GM12878 (cell line): ENCODE measurements at regions not wholly inside any gene's neighbourhood (a gene's known extent, or its start where the extent isn't known, plus 50 kb on each side); places are given as distances from the start of the nearest gene placed in this dataset.

Source experiments
- ATAC-seq: fragments of 200-7000 bp; cut with Tn5 transposase; 3 replicates; pipeline ENCODE4 v1.9.1; 2020; ENCODE audit warnings: mild to moderate bottlenecking, moderate library complexity
- BruUV-seq: library from RNA; stranded (reverse); fragments of 400-500 nt; replicated peaks from 2 replicates; lab custom pipeline; 2021; lab: Mats Ljungman, UMichigan
- CTCF ChIA-PET: fragments of 300-600 bp; sonication (Branson Sonifier 250); formaldehyde crosslinking; extraction: SDS; loops from one replicate; lab custom pipeline; 2021; ENCODE audit warnings: inconsistent platforms; lab: Yijun Ruan, JAX
- POLR2A ChIA-PET: fragments of 350-600 bp; formaldehyde crosslinking; extraction: SDS; loops from one replicate; lab custom pipeline; 2021; ENCODE audit warnings: inconsistent platforms; lab: Charles Lee
- RAD21 ChIA-PET: fragments of 300-600 bp; sonication (Branson Sonifier 250); formaldehyde crosslinking; loops from one replicate; lab custom pipeline; 2023; ENCODE audit warnings: antibody characterized with exemption; ENCODE audit not compliant: unreplicated experiment; lab: Charles Lee
- SMC1A ChIA-PET: fragments of 300-600 bp; sonication (Branson Sonifier 250); formaldehyde crosslinking; loops from one replicate; lab custom pipeline; 2023; ENCODE audit not compliant: unreplicated experiment, uncharacterized antibody; lab: Charles Lee
- DNase-seq: peaks from one replicate; pipeline ENCODE4 v3.0.0-alpha.2; 2011; ENCODE audit warnings: low read depth, low spot score
- FAIRE-seq: peaks from 3 replicates; lab custom pipeline; 2011; peaks lifted over from hg19 to GRCh38; lab: Jason Lieb, UNC
- H2AFZ ChIP-seq: 2 replicates; pipeline ENCODE4 v1.6.0; 2011; ENCODE audit warnings: low read depth, low read length, control low read depth; ENCODE audit not compliant: control insufficient read depth
- H3K27ac ChIP-seq: 2 replicates; pipeline ENCODE4 v1.5.1; 2011; ENCODE audit warnings: control low read depth; ENCODE audit not compliant: control insufficient read depth, insufficient read depth
- H3K27me3 ChIP-seq, 2 experiments: replicated peaks in 1 of 2; 2 replicates each; pipeline versions ENCODE4 v1.6.0 to v1.6.1; 2011; ENCODE audit warnings: low read length in 1 of 2; ENCODE audit not compliant: control insufficient read depth in 2 of 2, insufficient read depth in 2 of 2
- H3K36me3 ChIP-seq, 2 experiments: 2 replicates each; pipeline ENCODE4 v1.5.1; 2011; ENCODE audit warnings: low read length in 1 of 2; ENCODE audit not compliant: control insufficient read depth in 2 of 2, insufficient read depth in 2 of 2
- H3K4me1 ChIP-seq: 2 replicates; pipeline ENCODE4 v1.6.1; 2011; ENCODE audit warnings: mild to moderate bottlenecking, low read length, moderate library complexity, mixed read lengths; ENCODE audit not compliant: control insufficient read depth, insufficient read depth
- H3K4me2 ChIP-seq: 2 replicates; pipeline ENCODE4 v1.6.0; 2011; ENCODE audit warnings: control low read depth; ENCODE audit not compliant: control insufficient read depth, insufficient read depth
- H3K4me3 ChIP-seq: fragments of 200-600 bp; sonication (generic); 2 replicates; pipeline ENCODE4 v1.5.1; 2016
- H3K79me2 ChIP-seq: 2 replicates; pipeline ENCODE4 v1.6.0; 2011; ENCODE audit warnings: low read length; ENCODE audit not compliant: control insufficient read depth, insufficient read depth
- H3K9ac ChIP-seq: 2 replicates; pipeline ENCODE4 v1.8.0; 2011; ENCODE audit warnings: low read length, control low read depth, mixed read lengths; ENCODE audit not compliant: control insufficient read depth, insufficient read depth
- H3K9me3 ChIP-seq: replicated peaks from 3 replicates; pipeline ENCODE4 v1.5.1; 2011; ENCODE audit warnings: mild to moderate bottlenecking, low read length; ENCODE audit not compliant: control insufficient read depth, insufficient read depth
- H4K20me1 ChIP-seq: 2 replicates; pipeline ENCODE4 v1.6.0; 2011; ENCODE audit not compliant: control insufficient read depth, insufficient read depth
- DPF2 ChIP-seq: fragments of 450-650 bp; IDR thresholded peaks from 2 replicates; pipeline ENCODE4 v1.6.1; 2017; ENCODE audit warnings: mild to moderate bottlenecking
- IRF4 ChIP-seq: IDR thresholded peaks from 2 replicates; pipeline ENCODE4 v1.6.1; 2011; ENCODE audit warnings: low read depth, low read length
- MEF2B ChIP-seq: fragments of 450-650 bp; IDR thresholded peaks from 2 replicates; pipeline ENCODE4 v1.6.1; 2018; ENCODE audit warnings: mild to moderate bottlenecking, moderate library complexity; ENCODE audit not compliant: partially characterized antibody, poor library complexity, severe bottlenecking
- WRNIP1 ChIP-seq: IDR thresholded peaks from 2 replicates; pipeline ENCODE4 v1.6.1; 2011; ENCODE audit warnings: low read depth, low read length, improper control_type of control experiment, borderline replicate concordance
- ZNF24 ChIP-seq: fragments of 450-650 bp; IDR thresholded peaks from 2 replicates; pipeline ENCODE4 v1.6.1; 2017; ENCODE audit warnings: antibody characterized with exemption, mild to moderate bottlenecking
- ZNF384 ChIP-seq: IDR thresholded peaks from 2 replicates; pipeline ENCODE4 v1.6.1; 2012; ENCODE audit warnings: low read depth, mild to moderate bottlenecking, low read length, improper control_type of control experiment, borderline replicate concordance
- ZNF592 ChIP-seq: fragments of 450-650 bp; IDR thresholded peaks from 2 replicates; pipeline ENCODE4 v1.6.1; 2017; ENCODE audit warnings: mild to moderate bottlenecking, moderate library complexity
- ZNF687 ChIP-seq: fragments of 450-650 bp; IDR thresholded peaks from 2 replicates; pipeline ENCODE4 v1.6.1; 2017; ENCODE audit warnings: mild to moderate bottlenecking, moderate library complexity
- WGBS: methylation state at CpG from one replicate; pipeline ENCODE4 v1.1.6; 2016; ENCODE audit warnings: low lambda C conversion rate; ENCODE audit not compliant: insufficient replicate concordance, insufficient coverage; ENCODE audit errors: missing lambda C conversion rate; 5-methylcytosine and 5-hydroxymethylcytosine counted together
- in situ Hi-C: fragments of 300-500 bp; cut with MboI; formaldehyde crosslinking; loops from 9 replicates; pipeline ENCODE4 v1.14.3; 2018; ENCODE audit warnings: mixed read lengths
- intact Hi-C: fragments of 100-400 bp; cut with micrococcal nuclease; formaldehyde crosslinking; loops from one replicate; pipeline ENCODE4 v1.14.2; 2022; ENCODE audit not compliant: unreplicated experiment

- in situ Hi-C loops, result no loop called here
- Histone ChIP-seq H3K36me3 (no peaks in the 10 kb centered on the region), H2AFZ (no peak overlapping the region), H3K9me3 (no peaks in the 10 kb centered on the region), H4K20me1 (no peaks in the 10 kb centered on the region), H3K79me2 (no peaks in the 10 kb centered on the region)
- ChIA-PET POLR2A (interaction anchor here (0.7 kb wide), 1 partner anchor 31 kb away, joined by 6 read pairs; no protein-coding TSS in a partner anchor), SMC1A (interaction anchor here (0.8 kb wide), 1 partner anchor 45 kb away, joined by 3 read pairs; no protein-coding TSS in a partner anchor)
- no peak for TF ChIP-seq DPF2
- peak; percentile 12 for TF ChIP-seq MEF2B
- TF ChIP-seq, all 136 proteins: peak for 1
- no peak overlapping the region for H3K4me3 ChIP-seq
- H3K9ac ChIP-seq, result no peak overlapping the region
- CTCF ChIA-PET, result interaction anchor here (0.6 kb wide), 1 partner anchor 634 kb away, joined by 3 read pairs; no protein-coding TSS in a partner anchor
- no TSS peak for BruUV-seq
- intact Hi-C loops, result no loop called here
- DNase-seq (no peak), FAIRE-seq (no peak), ATAC-seq (peak; percentile 18; the same call in 2 of the 3 replicates)
- RAD21 ChIA-PET, result interaction anchor here (0.7 kb wide), 1 partner anchor 25 kb away, joined by 3 read pairs; no protein-coding TSS in a partner anchor
- no peaks in the 10 kb centered on the region; the same call in 1 of the 2 replicates for H3K4me1 ChIP-seq
- no peaks in the 10 kb centered on the region for H3K27me3 ChIP-seq
- 86% methylated on average over 1 of the region's 1 CpG for WGBS
- no peak overlapping the region for H3K27ac ChIP-seq
- H3K4me2 ChIP-seq, result no peak overlapping the region
Measured at GRCh38 chr1:221963742-221964141, 221.9 kb upstream of the DUSP10 start.

- Histone ChIP-seq H3K4me2 (no peak overlapping the region), H3K4me3 (no peak overlapping the region), H3K36me3 (no peaks in the 10 kb centered on the region), H3K79me2 (no peaks in the 10 kb centered on the region), H3K9me3 (no peaks in the 10 kb centered on the region; the same call in 2 of the 3 replicates), H3K27me3 (no peaks in the 10 kb centered on the region), H4K20me1 (no peaks in the 10 kb centered on the region), H2AFZ (no peak overlapping the region), H3K4me1 (no peaks in the 10 kb centered on the region; the same call in 1 of the 2 replicates), H3K9ac (no peak overlapping the region), H3K27ac (no peak overlapping the region)
- ChIA-PET RAD21 (interaction anchor here (0.8 to 2.5 kb wide), 13 partner anchors 10 to 233 kb away, joined by 3 to 9 read pairs (median 4); partner anchors contain the start of gene DUSP10), POLR2A (interaction anchor here (0.5 to 1.3 kb wide), 2 partner anchors 30 to 201 kb away, joined by 3 to 5 read pairs; no protein-coding TSS in a partner anchor), SMC1A (interaction anchor here (0.7 to 3.1 kb wide), 21 partner anchors 8 to 254 kb away, joined by 3 to 15 read pairs (median 5); no protein-coding TSS in a partner anchor), CTCF (interaction anchor here (0.6 to 2.1 kb wide), 6 partner anchors 22 to 253 kb away, joined by 3 to 10 read pairs (median 4); no protein-coding TSS in a partner anchor)
- no peak for DNase-seq
- ATAC-seq, result no peak
- FAIRE-seq, result no peak
- BruUV-seq, result no TSS peak
- 99% methylated on average over 4 of the region's 4 CpGs for WGBS
- intact Hi-C loops (no loop called here), in situ Hi-C loops (no loop called here)
- TF ChIP-seq ZNF384, result no peak
- no peak for TF ChIP-seq ZNF24
- TF ChIP-seq ZNF687, result peak; percentile 93
- TF ChIP-seq ZNF592, result peak; percentile 98
- no peak for TF ChIP-seq WRNIP1
- TF ChIP-seq IRF4, result no peak
Measured at GRCh38 chr1:221962385-221962784, 220.5 kb upstream of the DUSP10 start.
